ENCODE measurements at regions not wholly inside any gene's neighbourhood (a gene's known extent, or its start where the extent isn't known, plus 50 kb on each side); places are given as distances from the start of the nearest gene placed in this dataset.

- H3K4me3 ChIP-seq (ENCODE audit: low read length): no peak overlapping the region
- no peak for DNase-seq (ENCODE audit: low read depth, low spot score)
- no peaks in the 10 kb centered on the region for H3K9me3 ChIP-seq (ENCODE audit: control insufficient read depth, insufficient read depth, low read length)
- H3K36me3 ChIP-seq (ENCODE audit: control insufficient read depth, insufficient read depth, low read length): no peaks in the 10 kb centered on the region
- no peak overlapping the region for H3K27ac ChIP-seq (ENCODE audit: low read length)
- H3K4me1 ChIP-seq (ENCODE audit: control insufficient read depth, insufficient read depth, low read length): no peaks in the 10 kb centered on the region
- WGBS (ENCODE audit: insufficient coverage, insufficient read length): no CpG with 5 or more reads among the region's 2 CpGs
- H3K27me3 ChIP-seq (ENCODE audit: control insufficient read depth, insufficient read depth, low read length): no peaks in the 10 kb centered on the region
Measured at GRCh38 chr12:98358144-98358543, 157.2 kb upstream of the TMPO start.

GRCh38 chr12:98359856-98360255, 155.5 kb upstream of the TMPO start:
- no peaks in the 10 kb centered on the region for H3K36me3 ChIP-seq (ENCODE audit: control insufficient read depth, insufficient read depth, low read length)
- no peaks in the 10 kb centered on the region for H3K4me1 ChIP-seq (ENCODE audit: control insufficient read depth, insufficient read depth, low read length)
- no peak for DNase-seq (ENCODE audit: low read depth, low spot score)
- no peaks in the 10 kb centered on the region for H3K9me3 ChIP-seq (ENCODE audit: control insufficient read depth, insufficient read depth, low read length)
- no peak overlapping the region for H3K27ac ChIP-seq (ENCODE audit: low read length)
- no peaks in the 10 kb centered on the region for H3K27me3 ChIP-seq (ENCODE audit: control insufficient read depth, insufficient read depth, low read length)
- H3K4me3 ChIP-seq (ENCODE audit: low read length): no peak overlapping the region
- no CpG with 5 or more reads among the region's 6 CpGs for WGBS (ENCODE audit: insufficient coverage, insufficient read length)

DNA sequence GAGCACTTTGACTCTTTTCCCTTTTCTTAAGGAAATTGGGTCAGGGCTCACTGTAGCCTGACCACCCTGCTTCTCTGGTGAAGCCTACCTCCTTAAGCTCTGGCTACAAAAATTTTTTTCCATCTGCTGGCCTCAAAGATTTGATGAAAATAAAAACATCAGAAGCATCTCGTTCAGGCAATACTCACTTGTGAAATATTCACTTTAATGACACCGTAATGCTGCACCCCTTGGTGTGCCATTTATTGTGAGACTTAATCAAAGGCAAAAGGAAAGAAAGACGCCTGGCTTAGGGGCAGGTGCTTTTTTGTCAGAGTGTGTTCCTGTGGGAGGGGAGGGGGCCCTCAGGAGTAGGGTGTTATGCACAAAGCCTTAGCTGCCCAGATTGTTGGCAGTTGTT, 155.0 kb upstream of the TMPO start:
- no peaks in the 10 kb centered on the region for H3K9me3 ChIP-seq (ENCODE audit: control insufficient read depth, insufficient read depth, low read length)
- no peaks in the 10 kb centered on the region for H3K27me3 ChIP-seq (ENCODE audit: control insufficient read depth, insufficient read depth, low read length)
- H3K4me3 ChIP-seq (ENCODE audit: low read length): no peak overlapping the region
- no CpG with 5 or more reads among the region's 3 CpGs for WGBS (ENCODE audit: insufficient coverage, insufficient read length)
- H3K27ac ChIP-seq (ENCODE audit: low read length): no peak overlapping the region
- no peaks in the 10 kb centered on the region for H3K4me1 ChIP-seq (ENCODE audit: control insufficient read depth, insufficient read depth, low read length)
- no peak for DNase-seq (ENCODE audit: low read depth, low spot score)
- H3K36me3 ChIP-seq (ENCODE audit: control insufficient read depth, insufficient read depth, low read length): no peaks in the 10 kb centered on the region

- WGBS (ENCODE audit: insufficient coverage, insufficient read length): 100% methylated on average over 1 of the region's 4 CpGs
Measured at GRCh38 chr12:98369581-98369980, 145.8 kb upstream of the TMPO start.

DNA sequence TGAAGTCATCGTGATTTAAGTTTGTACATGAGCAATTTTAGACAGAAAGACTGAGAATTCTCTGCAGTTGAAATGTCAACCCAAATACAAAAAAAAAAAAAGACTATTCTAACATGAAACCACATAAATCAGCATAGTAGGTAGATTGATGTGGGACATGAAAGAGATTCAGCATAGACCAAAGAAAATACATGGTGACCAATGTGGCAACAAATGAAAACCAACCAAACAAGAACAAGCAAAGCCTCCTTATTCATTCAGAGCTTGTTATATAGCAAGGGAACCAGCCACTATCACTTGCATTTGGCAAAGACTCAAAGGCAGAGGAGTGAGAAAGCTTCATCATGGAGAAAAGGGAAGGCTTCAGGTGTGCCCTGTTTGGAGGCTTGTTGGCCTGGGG, 144.4 kb upstream of the TMPO start:
- H3K36me3 ChIP-seq (ENCODE audit: control insufficient read depth, insufficient read depth, low read length): no peaks in the 10 kb centered on the region
- H3K4me3 ChIP-seq (ENCODE audit: low read length): no peak overlapping the region
- H3K4me1 ChIP-seq (ENCODE audit: control insufficient read depth, insufficient read depth, low read length): peaks cover 1% of the 10 kb centered on the region; the same call in 1 of the 2 replicates
- DNase-seq (ENCODE audit: low read depth, low spot score): no peak
- WGBS (ENCODE audit: insufficient coverage, insufficient read length): no CpG with 5 or more reads among the region's 1 CpG
- no peaks in the 10 kb centered on the region for H3K27me3 ChIP-seq (ENCODE audit: control insufficient read depth, insufficient read depth, low read length)
- no peaks in the 10 kb centered on the region for H3K9me3 ChIP-seq (ENCODE audit: control insufficient read depth, insufficient read depth, low read length)
- H3K27ac ChIP-seq (ENCODE audit: low read length): no peak overlapping the region

More at GRCh38 chr12:98369581-98369980, 145.8 kb upstream of the TMPO start:
- Histone ChIP-seq H3K9me3 (ENCODE audit: control insufficient read depth, insufficient read depth, low read length) (no peaks in the 10 kb centered on the region), H3K27ac (ENCODE audit: low read length) (no peak overlapping the region), H3K4me1 (ENCODE audit: control insufficient read depth, insufficient read depth, low read length) (peaks cover 1% of the 10 kb centered on the region; the same call in 1 of the 2 replicates), H3K27me3 (ENCODE audit: control insufficient read depth, insufficient read depth, low read length) (no peaks in the 10 kb centered on the region), H3K36me3 (ENCODE audit: control insufficient read depth, insufficient read depth, low read length) (no peaks in the 10 kb centered on the region), H3K4me3 (ENCODE audit: low read length) (no peak overlapping the region)
- no peak for DNase-seq (ENCODE audit: low read depth, low spot score)

DNA sequence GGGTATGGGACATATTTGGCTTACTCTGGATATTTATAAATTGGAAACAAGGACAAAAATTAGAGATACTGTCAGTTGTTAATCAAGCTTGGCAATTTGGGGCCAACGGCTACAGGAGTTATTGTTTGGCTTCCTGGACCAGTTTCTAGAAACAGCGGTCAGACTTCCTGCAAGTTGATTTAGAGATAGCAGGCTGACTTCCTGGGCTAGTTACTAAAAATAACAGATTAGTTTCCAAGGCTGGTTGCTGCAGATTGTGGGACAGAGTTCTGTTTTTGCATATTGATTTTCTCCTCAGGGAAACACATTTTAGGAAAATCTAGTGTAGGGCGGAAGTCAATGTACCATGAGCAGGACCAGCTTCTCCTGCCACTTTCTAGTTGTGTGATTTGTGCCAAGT, 144.0 kb upstream of the TMPO start:
- no CpG with 5 or more reads among the region's 3 CpGs for WGBS (ENCODE audit: insufficient coverage, insufficient read length)
- Histone ChIP-seq H3K4me3 (ENCODE audit: low read length) (no peak overlapping the region), H3K27ac (ENCODE audit: low read length) (no peak overlapping the region), H3K4me1 (ENCODE audit: control insufficient read depth, insufficient read depth, low read length) (peaks cover 1% of the 10 kb centered on the region; the same call in 1 of the 2 replicates), H3K9me3 (ENCODE audit: control insufficient read depth, insufficient read depth, low read length) (no peaks in the 10 kb centered on the region), H3K36me3 (ENCODE audit: control insufficient read depth, insufficient read depth, low read length) (no peaks in the 10 kb centered on the region), H3K27me3 (ENCODE audit: control insufficient read depth, insufficient read depth, low read length) (no peaks in the 10 kb centered on the region)
- no peak for DNase-seq (ENCODE audit: low read depth, low spot score)

DNA sequence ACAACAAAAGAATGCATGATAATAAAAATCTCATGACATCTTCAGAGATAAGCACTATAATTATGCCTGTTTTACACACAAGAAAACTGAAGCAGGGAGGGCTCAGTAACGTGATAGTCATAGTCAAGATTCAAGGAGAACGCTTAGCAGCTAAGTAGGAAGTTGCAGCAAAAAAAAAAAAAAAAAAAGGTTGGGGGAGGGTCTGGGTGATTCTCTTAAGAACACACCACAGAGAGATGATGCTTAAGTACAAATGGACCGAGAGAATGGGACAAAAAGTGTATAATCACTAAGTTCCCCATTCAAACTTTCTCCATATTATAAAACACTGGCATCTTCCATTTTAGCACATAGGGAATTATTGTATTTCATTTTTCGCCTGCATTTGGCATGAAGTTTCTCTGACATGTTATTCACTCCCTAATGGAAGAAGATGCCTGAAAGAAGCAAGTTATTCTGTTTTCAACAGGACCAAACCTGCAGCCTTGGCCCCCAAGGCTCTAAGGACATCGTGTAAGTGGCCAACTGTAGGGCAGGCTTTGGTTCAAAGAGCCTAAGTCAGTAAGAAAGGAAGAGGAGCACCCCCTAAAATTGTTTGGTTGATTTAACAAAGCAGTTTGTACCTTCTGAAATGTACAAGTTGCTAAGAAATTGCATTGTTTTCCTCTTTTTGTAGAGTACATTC, 142.9 kb upstream of the TMPO start:
- no peak overlapping the region for H3K4me3 ChIP-seq (ENCODE audit: low read length)
- WGBS (ENCODE audit: insufficient coverage, insufficient read length): no CpG with 5 or more reads among the region's 5 CpGs
- no peaks in the 10 kb centered on the region for H3K27me3 ChIP-seq (ENCODE audit: control insufficient read depth, insufficient read depth, low read length)
- no peaks in the 10 kb centered on the region for H3K36me3 ChIP-seq (ENCODE audit: control insufficient read depth, insufficient read depth, low read length)
- H3K4me1 ChIP-seq (ENCODE audit: control insufficient read depth, insufficient read depth, low read length): peaks cover 1% of the 10 kb centered on the region; the same call in 1 of the 2 replicates
- no peaks in the 10 kb centered on the region for H3K9me3 ChIP-seq (ENCODE audit: control insufficient read depth, insufficient read depth, low read length)
- no peak for DNase-seq (ENCODE audit: low read depth, low spot score)
- no peak overlapping the region for H3K27ac ChIP-seq (ENCODE audit: low read length)

GRCh38 chr12:98373025-98373554, 142.3 kb upstream of the TMPO start:
- no peaks in the 10 kb centered on the region for H3K36me3 ChIP-seq (ENCODE audit: control insufficient read depth, insufficient read depth, low read length)

DNA sequence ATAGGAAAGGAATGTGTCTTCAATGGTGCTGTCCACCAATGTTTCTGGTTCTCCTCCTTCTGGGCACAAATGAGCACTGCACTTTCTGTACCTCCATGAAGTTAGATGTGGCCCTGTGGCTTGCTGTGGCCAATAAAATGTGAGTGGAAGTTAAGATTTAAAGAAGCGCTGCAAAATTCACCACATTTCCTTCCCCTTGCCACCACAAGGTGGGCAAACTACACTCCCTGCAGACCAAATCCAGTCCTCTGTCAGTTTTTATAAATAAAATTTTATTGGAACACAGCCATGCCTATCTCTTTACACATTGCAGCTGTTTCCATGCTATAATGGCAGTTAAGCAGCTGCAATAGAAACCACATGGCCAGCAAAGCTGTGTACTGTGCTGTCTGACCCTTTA, 141.4 kb upstream of the TMPO start:
- no peak for DNase-seq (ENCODE audit: low read depth, low spot score)
- Histone ChIP-seq H3K4me3 (ENCODE audit: low read length) (no peak overlapping the region), H3K9me3 (ENCODE audit: control insufficient read depth, insufficient read depth, low read length) (no peaks in the 10 kb centered on the region), H3K4me1 (ENCODE audit: control insufficient read depth, insufficient read depth, low read length) (peaks cover 1% of the 10 kb centered on the region; the same call in 1 of the 2 replicates), H3K27me3 (ENCODE audit: control insufficient read depth, insufficient read depth, low read length) (no peaks in the 10 kb centered on the region), H3K27ac (ENCODE audit: low read length) (no peak overlapping the region), H3K36me3 (ENCODE audit: control insufficient read depth, insufficient read depth, low read length) (no peaks in the 10 kb centered on the region)
- WGBS (ENCODE audit: insufficient coverage, insufficient read length): no CpG with 5 or more reads among the region's 1 CpG

More at GRCh38 chr12:98373025-98373554, 142.3 kb upstream of the TMPO start:
- peaks cover 1% of the 10 kb centered on the region; the same call in 1 of the 2 replicates for H3K4me1 ChIP-seq (ENCODE audit: control insufficient read depth, insufficient read depth, low read length)
- WGBS (ENCODE audit: insufficient coverage, insufficient read length): no CpG with 5 or more reads among the region's 2 CpGs
- H3K27ac ChIP-seq (ENCODE audit: low read length): no peak overlapping the region
- no peak overlapping the region for H3K4me3 ChIP-seq (ENCODE audit: low read length)
- no peaks in the 10 kb centered on the region for H3K9me3 ChIP-seq (ENCODE audit: control insufficient read depth, insufficient read depth, low read length)
- no peaks in the 10 kb centered on the region for H3K27me3 ChIP-seq (ENCODE audit: control insufficient read depth, insufficient read depth, low read length)
- peak; percentile 43 for DNase-seq (ENCODE audit: low read depth, low spot score)

- Histone ChIP-seq H3K36me3 (ENCODE audit: control insufficient read depth, insufficient read depth, low read length) (no peaks in the 10 kb centered on the region), H3K4me3 (ENCODE audit: low read length) (no peak overlapping the region), H3K27ac (ENCODE audit: low read length) (no peak overlapping the region), H3K27me3 (ENCODE audit: control insufficient read depth, insufficient read depth, low read length) (no peaks in the 10 kb centered on the region), H3K4me1 (ENCODE audit: control insufficient read depth, insufficient read depth, low read length) (no peaks in the 10 kb centered on the region), H3K9me3 (ENCODE audit: control insufficient read depth, insufficient read depth, low read length) (no peaks in the 10 kb centered on the region)
- no peak for DNase-seq (ENCODE audit: low read depth, low spot score)
- no CpG with 5 or more reads among the region's 1 CpG for WGBS (ENCODE audit: insufficient coverage, insufficient read length)
Measured at GRCh38 chr12:98379106-98379505, 136.3 kb upstream of the TMPO start.

DNA sequence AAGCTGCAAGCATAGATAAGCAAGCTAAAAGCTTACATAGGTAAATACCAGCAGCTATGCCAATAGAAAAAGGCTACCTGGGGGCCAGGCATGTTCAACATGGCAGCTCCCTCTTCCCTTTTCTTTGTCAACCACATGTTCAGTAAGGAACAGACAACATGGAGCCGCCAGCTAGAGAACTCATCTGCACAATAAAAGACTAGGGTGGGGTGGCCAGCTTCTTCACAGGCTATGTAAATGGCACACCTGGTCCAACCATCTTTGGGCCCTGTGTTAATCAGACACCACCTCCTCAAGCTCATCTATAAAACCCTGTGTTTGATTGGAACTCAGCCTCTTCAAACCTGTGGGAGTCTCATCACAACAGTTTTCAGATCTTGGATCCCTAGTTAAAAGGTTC, 129.7 kb upstream of the TMPO start:
- Histone ChIP-seq H3K4me1 (ENCODE audit: control insufficient read depth, insufficient read depth, low read length) (no peaks in the 10 kb centered on the region), H3K36me3 (ENCODE audit: control insufficient read depth, insufficient read depth, low read length) (no peaks in the 10 kb centered on the region), H3K27me3 (ENCODE audit: control insufficient read depth, insufficient read depth, low read length) (no peaks in the 10 kb centered on the region), H3K9me3 (ENCODE audit: control insufficient read depth, insufficient read depth, low read length) (no peaks in the 10 kb centered on the region), H3K4me3 (ENCODE audit: low read length) (no peak overlapping the region), H3K27ac (ENCODE audit: low read length) (no peak overlapping the region)
- no peak for DNase-seq (ENCODE audit: low read depth, low spot score)
- no CpG with 5 or more reads among the region's 1 CpG for WGBS (ENCODE audit: insufficient coverage, insufficient read length)

Measured in iPS DF 6.9 (cell line).